CD4-positive, CD25-positive, alpha-beta regulatory T cell (primary cell): ENCODE measurements at regions not wholly inside any gene's neighbourhood (a gene's known extent, or its start where the extent isn't known, plus 50 kb on each side); places are given as distances from the start of the nearest gene placed in this dataset.
A peak's percentile ranks its signal among the peaks of the same experiment; 100 is the strongest.

Experiments
- ATAC-seq, 2 donors: fragments of 150-1000 bp; cut with Tn5 transposase; one replicate each; pipeline ENCODE4 v1.10.0; 2021; ENCODE audit warnings: low read depth in 2 of 2, moderate number of reproducible peaks in 2 of 2, moderate library complexity in 1 of 2
- DNase-seq, 3 donors: peaks; one replicate each; pipeline versions ENCODE4 v3.0.0 to v3.0.0-alpha.2; 2012 to 2022; ENCODE audit warnings: mixed read lengths in 1 of 3
- H3K27ac ChIP-seq: one replicate; pipeline ENCODE4 v1.7.0; 2013; ENCODE audit warnings: mild to moderate bottlenecking, low read length; ENCODE audit not compliant: insufficient read depth, poor library complexity, severe bottlenecking
- H3K27me3 ChIP-seq: one replicate; pipeline ENCODE4 v1.7.0; 2013; ENCODE audit warnings: low read length; ENCODE audit not compliant: control insufficient read depth, insufficient read depth
- H3K36me3 ChIP-seq: one replicate; pipeline ENCODE4 v1.7.0; 2013; ENCODE audit warnings: mild to moderate bottlenecking, low read length, moderate library complexity; ENCODE audit not compliant: control insufficient read depth, insufficient read depth
- H3K4me1 ChIP-seq: 2 replicates; pipeline ENCODE4 v1.7.0; 2013; ENCODE audit warnings: mild to moderate bottlenecking, low read length; ENCODE audit not compliant: insufficient read depth, control insufficient read depth, poor library complexity, severe bottlenecking
- H3K4me3 ChIP-seq: one replicate; pipeline ENCODE4 v1.7.0; 2013; ENCODE audit warnings: low read depth, mild to moderate bottlenecking, low read length, moderate library complexity
- H3K9me3 ChIP-seq, 2 experiments: 1 replicate in 1 of 2; 2 replicates in 1 of 2; pipeline ENCODE4 v1.7.0; 2013; ENCODE audit warnings: low read length in 2 of 2, mild to moderate bottlenecking in 1 of 2, moderate library complexity in 1 of 2; ENCODE audit not compliant: control insufficient read depth in 2 of 2
- H3K27ac Mint-ChIP-seq, 3 donors: one replicate each; pipeline ENCODE4 v1.8.0; 2020 to 2022; ENCODE audit warnings: mild to moderate bottlenecking in 3 of 3, mixed read lengths in 3 of 3, moderate library complexity in 2 of 3
- H3K27me3 Mint-ChIP-seq: one replicate; pipeline ENCODE4 v1.8.0; 2022; ENCODE audit warnings: mild to moderate bottlenecking, mixed read lengths
- H3K36me3 Mint-ChIP-seq: one replicate; pipeline ENCODE4 v1.8.0; 2020; ENCODE audit warnings: mixed read lengths
- H3K4me1 Mint-ChIP-seq, 4 donors: one replicate each; pipeline ENCODE4 v1.8.0; 2020 to 2022; ENCODE audit warnings: mixed read lengths in 4 of 4, mild to moderate bottlenecking in 1 of 4
- H3K4me3 Mint-ChIP-seq, 4 donors: one replicate each; pipeline ENCODE4 v1.8.0; 2020 to 2022; ENCODE audit warnings: mild to moderate bottlenecking in 4 of 4, mixed read lengths in 4 of 4, moderate library complexity in 3 of 4
- H3K9me3 Mint-ChIP-seq, 7 donors: one replicate each; pipeline ENCODE4 v1.8.0; 2020 to 2022; ENCODE audit warnings: mixed read lengths in 7 of 7, mild to moderate bottlenecking in 3 of 7, moderate library complexity in 2 of 7

DNA sequence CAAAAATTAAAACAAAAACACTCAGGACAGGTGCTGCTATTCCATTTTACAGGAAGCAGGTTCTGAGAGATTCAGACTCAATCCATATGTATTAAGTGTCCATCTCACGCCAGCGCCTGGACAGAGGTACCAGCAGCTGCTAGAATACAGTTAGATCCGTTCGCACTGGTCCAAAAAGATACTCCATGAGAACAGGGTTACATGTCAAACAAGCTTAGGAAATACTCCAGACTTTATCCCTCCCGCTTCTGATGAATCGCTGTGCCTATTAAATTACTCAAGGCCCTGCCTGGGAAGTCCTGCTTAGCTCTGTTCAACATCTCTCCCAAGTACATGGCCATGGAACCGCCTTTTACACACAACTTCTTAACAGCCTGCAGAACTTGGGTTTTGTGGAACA, 50.2 kb upstream of the SLC35C1 start:
- Mint-ChIP-seq H3K27me3 (peaks cover 19% of the 10 kb centered on the region), H3K36me3 (no peaks in the 10 kb centered on the region), H3K4me1 (no peaks in the 10 kb centered on the region), H3K27ac (no peak overlapping the region), H3K9me3 (peaks cover 0 to 3% (median 0%) of the 10 kb centered on the region in 7 donors), H3K4me3 (no peak overlapping the region)
- no peak overlapping the region for H3K27ac ChIP-seq
- no peak overlapping the region for H3K4me3 ChIP-seq
- no peaks in the 10 kb centered on the region for H3K36me3 ChIP-seq
- no peaks in the 10 kb centered on the region for H3K9me3 ChIP-seq
- peaks cover 3% of the 10 kb centered on the region for H3K27me3 ChIP-seq
- DNase-seq: no peak
- no peaks in the 10 kb centered on the region for H3K4me1 ChIP-seq
- ATAC-seq: no peak

- Mint-ChIP-seq H3K27ac (no peak overlapping the region), H3K36me3 (no peaks in the 10 kb centered on the region), H3K4me3 (no peak overlapping the region), H3K4me1 (no peaks in the 10 kb centered on the region), H3K27me3 (peaks cover 19% of the 10 kb centered on the region), H3K9me3 (peaks cover 0 to 3% (median 0%) of the 10 kb centered on the region in 7 donors)
- DNase-seq: no peak
- no peak overlapping the region for H3K4me3 ChIP-seq
- H3K4me1 ChIP-seq: no peaks in the 10 kb centered on the region
- H3K36me3 ChIP-seq: no peaks in the 10 kb centered on the region
- ATAC-seq: no peak
- H3K27me3 ChIP-seq: peaks cover 3% of the 10 kb centered on the region
- H3K9me3 ChIP-seq: no peaks in the 10 kb centered on the region
- H3K27ac ChIP-seq: no peak overlapping the region
Observed at GRCh38 chr11:45754261-45754709, 50.7 kb upstream of the SLC35C1 start.

DNA sequence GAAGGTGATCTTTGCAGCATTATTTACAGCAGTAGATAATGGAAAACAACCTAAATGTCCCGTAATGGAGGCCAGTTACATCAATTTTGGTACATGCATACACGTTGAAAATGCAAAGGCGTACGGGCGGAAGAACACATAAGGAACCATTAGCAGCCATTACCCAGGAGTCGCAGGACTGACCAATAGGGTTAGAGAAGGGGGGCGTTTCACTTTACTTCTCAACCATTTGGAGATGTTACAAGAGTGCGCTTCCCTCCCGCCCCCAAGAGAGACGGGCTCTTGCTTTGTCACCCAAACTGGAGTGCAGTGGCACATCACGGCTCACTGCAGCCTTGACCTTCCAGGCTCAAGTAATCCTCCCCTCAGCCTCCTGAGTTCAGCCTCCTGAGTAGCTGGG, 52.8 kb upstream of the SLC35C1 start:
- Mint-ChIP-seq H3K27ac (peak overlapping the region in 1 of 3 donors; percentile 32), H3K9me3 (peaks cover 0 to 3% (median 0%) of the 10 kb centered on the region in 7 donors)

DNA sequence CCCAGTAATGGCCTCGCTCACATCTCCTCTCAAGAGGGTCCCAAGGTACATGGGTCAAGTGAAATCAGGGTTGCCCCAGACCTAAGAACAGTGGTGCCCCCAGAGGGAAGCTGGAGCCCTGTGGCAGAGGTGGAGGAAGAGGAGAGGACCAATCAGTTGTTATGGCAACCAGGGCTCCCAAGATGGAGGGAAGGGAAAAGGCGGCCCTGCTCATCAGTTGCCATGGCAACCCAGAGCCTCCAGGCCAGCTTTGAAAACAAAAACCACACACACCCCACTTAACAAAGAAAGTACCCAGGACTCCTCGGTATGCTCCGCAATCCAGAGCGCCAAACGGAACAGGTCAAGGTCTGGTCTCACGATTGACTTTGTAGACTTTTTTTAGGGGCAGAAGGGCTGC, 53.5 kb upstream of the SLC35C1 start:
- Histone ChIP-seq H3K4me1 (no peaks in the 10 kb centered on the region), H3K9me3 (no peaks in the 10 kb centered on the region), H3K27ac (no peak overlapping the region), H3K4me3 (no peak overlapping the region), H3K27me3 (peaks cover 3% of the 10 kb centered on the region), H3K36me3 (no peaks in the 10 kb centered on the region)
- DNase-seq: no peak
- Mint-ChIP-seq H3K9me3 (peaks cover 0 to 3% (median 0%) of the 10 kb centered on the region in 7 donors), H3K4me1 (no peaks in the 10 kb centered on the region), H3K4me3 (no peak overlapping the region), H3K27ac (no peak overlapping the region), H3K36me3 (no peaks in the 10 kb centered on the region), H3K27me3 (peaks cover 11% of the 10 kb centered on the region)
- ATAC-seq: no peak

More for the DNA sequence above, 52.8 kb upstream of the SLC35C1 start:
- Histone ChIP-seq H3K9me3 (no peaks in the 10 kb centered on the region), H3K4me1 (no peaks in the 10 kb centered on the region), H3K27ac (no peak overlapping the region), H3K36me3 (no peaks in the 10 kb centered on the region), H3K4me3 (no peak overlapping the region), H3K27me3 (peaks cover 3% of the 10 kb centered on the region)
- Mint-ChIP-seq H3K4me3 (no peak overlapping the region), H3K27me3 (peaks cover 14% of the 10 kb centered on the region), H3K4me1 (no peaks in the 10 kb centered on the region), H3K36me3 (no peaks in the 10 kb centered on the region)
- DNase-seq: no peak
- ATAC-seq: no peak

DNA sequence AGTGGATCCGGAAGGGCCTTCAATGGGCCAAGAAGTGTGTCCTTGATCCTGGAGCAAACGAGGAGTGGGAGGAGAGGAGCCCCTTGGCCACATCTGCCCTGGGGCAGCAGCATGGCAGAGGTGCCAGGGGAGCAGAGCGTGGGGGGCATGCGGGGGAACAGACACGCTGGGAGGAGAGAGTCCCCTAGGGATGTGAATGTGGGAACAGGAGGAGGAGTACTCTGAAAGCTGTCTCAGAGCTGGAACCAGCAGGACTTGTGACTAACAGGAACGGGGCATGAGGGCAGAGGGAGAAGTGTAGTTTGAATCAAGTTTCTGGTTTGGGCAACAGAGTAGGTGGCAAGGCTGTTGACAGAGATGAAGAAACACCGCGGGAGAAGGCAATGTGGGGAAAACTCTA, 54.5 kb upstream of the SLC35C1 start:
- H3K36me3 Mint-ChIP-seq: no peaks in the 10 kb centered on the region
- ATAC-seq (no peak), DNase-seq (no peak)
- Histone ChIP-seq H3K4me1 (no peaks in the 10 kb centered on the region), H3K27me3 (peaks cover 3% of the 10 kb centered on the region), H3K4me3 (no peak overlapping the region), H3K36me3 (no peaks in the 10 kb centered on the region), H3K9me3 (no peaks in the 10 kb centered on the region), H3K27ac (no peak overlapping the region)
- H3K4me1 Mint-ChIP-seq: no peaks in the 10 kb centered on the region
- no peak overlapping the region for H3K4me3 Mint-ChIP-seq
- peaks cover 0 to 3% (median 0%) of the 10 kb centered on the region in 7 donors for H3K9me3 Mint-ChIP-seq
- H3K27ac Mint-ChIP-seq: peak overlapping the region in 1 of 3 donors; percentile 56
- peaks cover 11% of the 10 kb centered on the region for H3K27me3 Mint-ChIP-seq

DNA sequence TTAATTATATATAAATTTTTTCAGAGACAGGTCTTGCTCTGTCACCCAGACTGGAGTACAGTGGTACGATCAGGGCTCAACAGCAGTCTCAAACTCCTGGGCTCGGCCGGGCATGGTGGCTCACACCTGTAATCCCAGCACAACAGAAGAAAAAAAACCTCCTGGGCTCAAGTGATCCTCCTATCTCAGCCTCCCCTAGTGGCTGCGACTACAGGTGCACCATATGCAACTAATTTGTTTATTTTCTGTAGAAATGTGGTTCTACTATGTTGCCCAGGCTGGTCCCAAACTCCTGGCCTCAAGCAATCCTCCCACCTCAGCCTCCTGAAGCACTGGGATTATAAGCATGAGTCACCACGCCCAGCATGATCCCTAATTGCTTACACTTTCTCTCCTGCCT, 56.1 kb upstream of the SLC35C1 start:
- H3K27ac ChIP-seq: no peak overlapping the region
- no peaks in the 10 kb centered on the region for H3K4me1 ChIP-seq
- H3K27ac Mint-ChIP-seq: no peak overlapping the region
- DNase-seq (no peak), ATAC-seq (no peak)
- H3K27me3 Mint-ChIP-seq: peaks cover 6% of the 10 kb centered on the region
- no peak overlapping the region for H3K4me3 Mint-ChIP-seq
- H3K36me3 ChIP-seq: no peaks in the 10 kb centered on the region
- no peaks in the 10 kb centered on the region for H3K36me3 Mint-ChIP-seq
- no peaks in the 10 kb centered on the region for H3K9me3 ChIP-seq
- H3K9me3 Mint-ChIP-seq: peaks cover 0 to 3% (median 0%) of the 10 kb centered on the region in 7 donors
- no peaks in the 10 kb centered on the region for H3K4me1 Mint-ChIP-seq
- peaks cover 3% of the 10 kb centered on the region for H3K27me3 ChIP-seq
- no peak overlapping the region for H3K4me3 ChIP-seq

GRCh38 chr11:45745065-45745811, 59.7 kb upstream of the SLC35C1 start:
- H3K4me3 ChIP-seq: no peak overlapping the region
- H3K27me3 ChIP-seq: no peaks in the 10 kb centered on the region
- H3K27ac ChIP-seq: no peak overlapping the region
- H3K4me1 ChIP-seq: no peaks in the 10 kb centered on the region
- ATAC-seq (no peak), DNase-seq (no peak)
- H3K9me3 Mint-ChIP-seq: peaks cover 0 to 2% (median 0%) of the 10 kb centered on the region in 7 donors
- H3K36me3 Mint-ChIP-seq: no peaks in the 10 kb centered on the region
- H3K27me3 Mint-ChIP-seq: no peaks in the 10 kb centered on the region
- no peak overlapping the region for H3K4me3 Mint-ChIP-seq
- H3K27ac Mint-ChIP-seq: no peak overlapping the region
- no peaks in the 10 kb centered on the region for H3K4me1 Mint-ChIP-seq
- H3K36me3 ChIP-seq: no peaks in the 10 kb centered on the region
- H3K9me3 ChIP-seq: no peaks in the 10 kb centered on the region
